ENCODE measurements at regions not wholly inside any gene's neighbourhood (a gene's known extent, or its start where the extent isn't known, plus 50 kb on each side); places are given as distances from the start of the nearest gene placed in this dataset.

- ChIA-PET POLR2A (no interaction called here), CTCF (no interaction called here)
- H3K4me2 ChIP-seq, result no peak overlapping the region
- no peaks in the 10 kb centered on the region for H3K27me3 ChIP-seq (ENCODE audit: insufficient read depth)
- no peaks in the 10 kb centered on the region for H3K4me1 ChIP-seq (ENCODE audit: control insufficient read depth in 1 of 2, insufficient read depth in 2 of 2, low read depth in 1 of 2, low read length in 1 of 2)
- H4K20me1 ChIP-seq (ENCODE audit: insufficient read depth), result no peaks in the 10 kb centered on the region
- H3F3A ChIP-seq (replicated peaks; ENCODE audit: insufficient read depth), result no peaks in the 10 kb centered on the region
- no peak overlapping the region for H3K27ac ChIP-seq (ENCODE audit: low read depth in 2 of 2, low read length in 1 of 2)
- no peak overlapping the region for H3K9ac ChIP-seq
- no peak for DNase-seq
- no peaks in the 10 kb centered on the region for H3K9me2 ChIP-seq
- H3K36me3 ChIP-seq (replicated peaks in 1 of 2; ENCODE audit: control insufficient read depth in 1 of 2, insufficient read depth in 2 of 2, low read length in 1 of 2), result no peaks in the 10 kb centered on the region
- no peaks in the 10 kb centered on the region for H3K9me3 ChIP-seq
- no peak overlapping the region for H2AFZ ChIP-seq (ENCODE audit: low read depth)
- TF ChIP-seq RXRA (IDR thresholded peaks at IDR 0.05; ENCODE audit: borderline replicate concordance, low read depth) (no peak), TAF1 (IDR thresholded peaks at IDR 0.05; ENCODE audit: borderline replicate concordance, low read depth, low read length) (no peak), CHD2 (IDR thresholded peaks at IDR 0.05; ENCODE audit: low read length, partially characterized antibody) (no peak), NFIC (IDR thresholded peaks at IDR 0.05; ENCODE audit: borderline replicate concordance) (no peak), MXI1 (IDR thresholded peaks at IDR 0.05; ENCODE audit: low read depth, low read length) (no peak), FOXJ3 (CRISPR knock-in tag; IDR thresholded peaks at IDR 0.05) (no peak), GATA2 (CRISPR knock-in tag; IDR thresholded peaks at IDR 0.05) (no peak), RAD21 (IDR thresholded peaks at IDR 0.05; ENCODE audit: low read length) (no peak), NRF1 (IDR thresholded peaks at IDR 0.05; ENCODE audit: low read depth, low read length) (no peak), IRF3 (IDR thresholded peaks at IDR 0.05; ENCODE audit: low read depth, low read length) (no peak), YY1 (IDR thresholded peaks at IDR 0.05; ENCODE audit: low read depth) (no peak), SMC3 (IDR thresholded peaks at IDR 0.05; ENCODE audit: low read depth, low read length) (no peak), MEF2A (IDR thresholded peaks at IDR 0.05; ENCODE audit: borderline replicate concordance, low read depth) (no peak), RFX5 (IDR thresholded peaks at IDR 0.05; ENCODE audit: low read length) (no peak)
- TF ChIP-seq, protein P1, sequence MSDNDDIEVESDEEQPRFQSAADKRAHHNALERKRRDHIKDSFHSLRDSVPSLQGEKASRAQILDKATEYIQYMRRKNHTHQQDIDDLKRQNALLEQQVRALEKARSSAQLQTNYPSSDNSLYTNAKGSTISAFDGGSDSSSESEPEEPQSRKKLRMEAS (IDR thresholded peaks at IDR 0.05; ENCODE audit: low read depth), result no peak
- TF ChIP-seq, protein P2, sequence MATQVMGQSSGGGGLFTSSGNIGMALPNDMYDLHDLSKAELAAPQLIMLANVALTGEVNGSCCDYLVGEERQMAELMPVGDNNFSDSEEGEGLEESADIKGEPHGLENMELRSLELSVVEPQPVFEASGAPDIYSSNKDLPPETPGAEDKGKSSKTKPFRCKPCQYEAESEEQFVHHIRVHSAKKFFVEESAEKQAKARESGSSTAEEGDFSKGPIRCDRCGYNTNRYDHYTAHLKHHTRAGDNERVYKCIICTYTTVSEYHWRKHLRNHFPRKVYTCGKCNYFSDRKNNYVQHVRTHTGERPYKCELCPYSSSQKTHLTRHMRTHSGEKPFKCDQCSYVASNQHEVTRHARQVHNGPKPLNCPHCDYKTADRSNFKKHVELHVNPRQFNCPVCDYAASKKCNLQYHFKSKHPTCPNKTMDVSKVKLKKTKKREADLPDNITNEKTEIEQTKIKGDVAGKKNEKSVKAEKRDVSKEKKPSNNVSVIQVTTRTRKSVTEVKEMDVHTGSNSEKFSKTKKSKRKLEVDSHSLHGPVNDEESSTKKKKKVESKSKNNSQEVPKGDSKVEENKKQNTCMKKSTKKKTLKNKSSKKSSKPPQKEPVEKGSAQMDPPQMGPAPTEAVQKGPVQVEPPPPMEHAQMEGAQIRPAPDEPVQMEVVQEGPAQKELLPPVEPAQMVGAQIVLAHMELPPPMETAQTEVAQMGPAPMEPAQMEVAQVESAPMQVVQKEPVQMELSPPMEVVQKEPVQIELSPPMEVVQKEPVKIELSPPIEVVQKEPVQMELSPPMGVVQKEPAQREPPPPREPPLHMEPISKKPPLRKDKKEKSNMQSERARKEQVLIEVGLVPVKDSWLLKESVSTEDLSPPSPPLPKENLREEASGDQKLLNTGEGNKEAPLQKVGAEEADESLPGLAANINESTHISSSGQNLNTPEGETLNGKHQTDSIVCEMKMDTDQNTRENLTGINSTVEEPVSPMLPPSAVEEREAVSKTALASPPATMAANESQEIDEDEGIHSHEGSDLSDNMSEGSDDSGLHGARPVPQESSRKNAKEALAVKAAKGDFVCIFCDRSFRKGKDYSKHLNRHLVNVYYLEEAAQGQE (IDR thresholded peaks at IDR 0.05; ENCODE audit: low read depth, low read length), result no peak
- TF ChIP-seq, protein P3, sequence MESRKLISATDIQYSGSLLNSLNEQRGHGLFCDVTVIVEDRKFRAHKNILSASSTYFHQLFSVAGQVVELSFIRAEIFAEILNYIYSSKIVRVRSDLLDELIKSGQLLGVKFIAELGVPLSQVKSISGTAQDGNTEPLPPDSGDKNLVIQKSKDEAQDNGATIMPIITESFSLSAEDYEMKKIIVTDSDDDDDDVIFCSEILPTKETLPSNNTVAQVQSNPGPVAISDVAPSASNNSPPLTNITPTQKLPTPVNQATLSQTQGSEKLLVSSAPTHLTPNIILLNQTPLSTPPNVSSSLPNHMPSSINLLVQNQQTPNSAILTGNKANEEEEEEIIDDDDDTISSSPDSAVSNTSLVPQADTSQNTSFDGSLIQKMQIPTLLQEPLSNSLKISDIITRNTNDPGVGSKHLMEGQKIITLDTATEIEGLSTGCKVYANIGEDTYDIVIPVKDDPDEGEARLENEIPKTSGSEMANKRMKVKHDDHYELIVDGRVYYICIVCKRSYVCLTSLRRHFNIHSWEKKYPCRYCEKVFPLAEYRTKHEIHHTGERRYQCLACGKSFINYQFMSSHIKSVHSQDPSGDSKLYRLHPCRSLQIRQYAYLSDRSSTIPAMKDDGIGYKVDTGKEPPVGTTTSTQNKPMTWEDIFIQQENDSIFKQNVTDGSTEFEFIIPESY (IDR thresholded peaks at IDR 0.05; ENCODE audit: borderline replicate concordance, low read depth), result no peak
- no peaks in the 10 kb centered on the region for H3K79me2 ChIP-seq (ENCODE audit: insufficient read depth)
- 4% methylated on average over 3 of the region's 3 CpGs for WGBS (ENCODE audit: low lambda C conversion rate)
- H3K4me3 ChIP-seq (ENCODE audit: low read depth in 2 of 2, low read length in 1 of 2), result no peak overlapping the region
These were observed 158.3 kb upstream of the PRKD1 start for GRCh38 chr14:30085943-30086342.

Measured in SK-N-SH (cell line).